HG03432 (cell line): ENCODE measurements at regions not wholly inside any gene's neighbourhood (a gene's known extent, or its start where the extent isn't known, plus 50 kb on each side); places are given as distances from the start of the nearest gene placed in this dataset.

Experiments used
- ATAC-seq: cut with Tn5 transposase; IDR thresholded peaks from one replicate; pipeline ENCODE4 v1.9.1; 2021; ENCODE audit warnings: mild to moderate bottlenecking, moderate library complexity; ENCODE audit not compliant: unreplicated experiment

DNA sequence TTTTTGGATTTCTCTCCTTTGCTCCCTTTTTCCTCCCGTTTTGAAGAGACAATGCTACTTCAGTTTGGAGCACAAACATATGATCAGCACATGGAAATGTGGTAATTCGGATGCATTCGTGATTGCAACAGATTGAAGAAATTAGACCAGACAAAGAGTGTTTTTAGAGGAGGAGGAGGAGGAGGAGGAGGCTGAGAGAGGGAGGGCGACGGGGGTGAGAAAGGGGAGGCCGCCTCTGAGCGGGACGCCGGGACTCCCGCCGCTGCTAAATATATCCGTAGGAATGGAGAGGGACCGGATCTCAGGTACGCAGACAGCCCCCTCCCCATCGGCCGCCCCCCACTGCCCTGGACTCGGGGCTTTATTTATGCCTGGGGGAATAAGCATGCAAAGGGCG lies 179.3 kb downstream of the SEC14L1 start:
- ATAC-seq, result no peak

DNA sequence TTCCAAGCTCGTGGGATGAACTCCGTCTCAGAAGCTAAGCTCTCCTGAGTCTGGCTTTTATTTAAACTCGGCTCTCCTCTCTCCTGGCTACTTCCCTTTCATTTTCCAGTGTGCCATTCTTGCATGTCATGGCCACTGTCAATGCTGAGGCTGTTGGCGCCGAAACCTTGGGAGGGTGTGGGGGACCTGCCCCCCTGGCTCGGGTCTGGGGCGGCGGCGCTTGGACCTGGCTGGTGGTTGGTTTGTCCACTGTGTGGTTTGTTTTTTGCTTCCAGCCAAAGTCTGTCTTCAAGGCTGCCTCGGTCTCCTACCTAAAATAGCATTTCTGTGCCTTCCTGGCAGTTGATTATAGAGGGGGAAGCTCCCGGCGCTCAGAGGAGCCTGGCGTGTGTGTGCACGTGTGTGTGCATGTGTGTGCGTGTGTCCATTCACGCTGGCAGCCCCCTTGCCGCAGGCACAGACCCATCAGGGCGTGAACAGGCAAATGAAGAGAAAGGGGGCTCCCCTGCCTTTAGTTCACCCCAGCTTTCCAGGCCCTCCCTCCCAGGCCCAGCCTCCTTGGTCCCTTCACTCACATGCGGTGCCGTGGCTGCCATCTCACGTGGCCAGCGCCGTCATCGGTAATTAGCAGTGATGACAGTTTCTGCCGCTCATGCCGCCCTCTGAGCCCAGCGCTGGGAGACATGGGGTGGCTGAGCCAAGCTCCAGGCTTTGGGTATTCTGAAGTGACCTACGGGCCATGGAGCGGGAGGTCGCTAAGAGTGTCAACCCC lies 179.9 kb downstream of the SEC14L1 start:
- ATAC-seq, result no peak

DNA sequence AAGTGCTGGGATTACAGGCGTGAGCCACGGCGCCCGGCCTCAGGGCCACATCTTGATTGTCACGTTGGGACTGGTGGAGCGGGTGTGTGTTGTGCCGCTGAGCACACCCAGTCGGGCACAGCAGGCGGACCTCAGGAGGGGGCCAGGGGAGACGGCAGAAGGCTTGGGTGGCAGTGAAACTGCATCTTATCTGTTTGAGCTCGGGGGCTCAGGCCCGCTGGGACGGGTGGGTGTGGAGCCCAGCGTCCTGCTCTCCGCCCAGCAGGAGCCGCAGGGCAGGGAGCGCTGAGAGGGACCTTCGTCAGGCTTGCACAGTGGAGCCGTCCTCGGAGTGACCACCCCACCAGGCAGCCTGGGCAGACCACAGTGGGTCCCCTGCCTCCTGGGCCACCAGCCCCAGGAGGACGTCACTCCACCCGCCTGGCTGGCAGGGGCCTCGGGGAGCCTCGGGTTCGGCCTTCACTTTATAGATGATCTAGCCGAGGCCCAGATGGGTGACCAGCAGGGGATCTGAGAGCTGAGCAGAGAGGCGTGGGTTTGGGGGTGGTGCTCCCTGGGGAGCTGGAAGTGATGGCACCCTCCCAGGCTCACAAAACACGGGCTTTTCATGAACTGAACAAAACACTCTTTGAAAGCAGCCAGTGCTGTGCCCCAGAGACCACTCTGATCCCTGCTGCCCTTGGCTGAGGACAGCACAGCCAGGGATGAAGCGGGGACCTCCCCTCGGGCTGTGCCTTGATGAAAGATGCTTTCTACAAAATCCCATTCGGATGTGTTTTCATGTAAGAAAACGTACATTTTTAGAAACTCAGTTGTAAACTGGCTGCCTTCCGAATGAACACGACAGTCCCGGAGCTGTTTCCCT lies 181.1 kb downstream of the SEC14L1 start:
- ATAC-seq, result no peak

DNA sequence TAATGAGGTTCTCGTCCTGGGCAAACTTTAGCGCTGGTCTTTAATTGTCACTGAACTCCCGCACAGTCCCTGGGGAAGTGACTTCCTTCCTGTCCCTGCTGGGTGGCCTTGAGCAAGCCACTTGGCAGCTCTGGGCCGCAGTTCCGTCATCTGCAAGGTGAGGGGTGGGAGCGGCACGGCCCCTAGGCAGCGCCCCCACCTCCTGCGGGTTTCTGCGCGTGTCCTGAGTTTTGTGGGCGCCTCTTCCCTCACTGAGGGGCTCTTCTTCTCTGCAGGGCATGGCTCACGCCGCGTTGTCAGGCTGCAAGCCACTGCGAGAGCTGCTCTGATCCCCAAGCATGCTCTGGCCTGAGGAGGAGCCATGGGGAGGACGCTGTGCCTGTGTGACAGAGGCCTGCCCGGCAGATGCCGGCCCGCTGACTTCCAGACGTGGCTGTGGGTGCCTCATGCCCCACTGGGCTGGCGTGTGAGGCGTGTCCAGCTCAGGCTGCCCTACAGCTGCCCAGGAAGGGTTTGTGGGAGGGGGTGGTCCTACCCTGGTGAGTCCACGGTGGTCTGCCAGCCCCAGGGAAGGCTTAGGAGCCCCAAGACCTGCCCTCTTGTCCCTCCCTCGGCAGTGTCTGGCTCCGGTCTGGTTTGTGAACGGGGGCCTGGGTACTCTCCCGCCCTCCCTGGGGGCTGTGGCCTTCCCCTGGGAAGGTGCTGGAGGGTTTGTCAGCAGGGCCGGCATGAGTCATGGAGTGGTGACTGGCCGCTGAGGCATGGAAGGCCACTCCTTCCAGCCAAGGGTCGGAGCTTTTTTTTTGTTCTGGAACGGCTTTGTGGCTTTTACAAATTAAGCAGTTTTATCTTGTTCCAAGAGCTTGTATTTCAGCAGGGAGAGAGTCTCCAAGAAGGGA lies 182.0 kb downstream of the SEC14L1 start:
- peak; percentile 29 for ATAC-seq

DNA sequence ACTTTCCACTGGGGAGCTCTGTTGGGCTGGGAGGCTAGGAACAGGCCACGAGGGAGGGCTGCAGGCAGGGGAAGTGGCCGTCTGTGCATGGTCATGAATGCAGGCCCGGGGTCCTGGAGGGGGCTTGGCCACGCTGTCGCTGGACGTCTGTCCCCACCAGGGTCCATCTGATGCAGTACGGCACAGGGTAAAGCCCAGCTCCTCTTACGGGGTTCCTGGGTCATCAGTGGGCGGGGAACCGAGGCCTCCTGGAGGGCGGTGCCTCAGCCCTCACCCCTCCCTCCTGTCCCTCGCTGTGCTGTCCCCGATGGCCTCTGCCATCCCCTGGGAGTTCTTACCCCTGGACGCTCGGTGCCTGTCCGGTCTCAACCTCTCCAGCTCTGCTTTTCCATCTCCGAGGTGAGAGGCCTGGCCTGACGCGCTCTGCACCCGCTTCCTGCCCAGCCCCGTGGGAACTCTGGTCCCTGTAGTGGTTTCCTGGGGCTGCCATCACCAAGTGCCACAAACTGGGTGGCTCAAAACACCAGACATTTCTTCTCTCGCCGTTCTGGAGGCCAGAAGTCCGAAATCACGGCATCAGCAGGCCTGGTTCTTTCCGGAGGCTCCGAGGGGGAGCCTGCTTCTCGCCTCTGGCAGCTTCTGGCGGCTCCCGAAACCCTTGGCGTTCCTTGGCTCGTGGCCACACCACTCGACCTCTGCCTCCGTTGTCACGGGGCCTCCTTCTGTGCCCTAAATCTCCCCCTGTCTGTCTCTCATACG lies 182.8 kb downstream of the SEC14L1 start:
- no peak for ATAC-seq

DNA sequence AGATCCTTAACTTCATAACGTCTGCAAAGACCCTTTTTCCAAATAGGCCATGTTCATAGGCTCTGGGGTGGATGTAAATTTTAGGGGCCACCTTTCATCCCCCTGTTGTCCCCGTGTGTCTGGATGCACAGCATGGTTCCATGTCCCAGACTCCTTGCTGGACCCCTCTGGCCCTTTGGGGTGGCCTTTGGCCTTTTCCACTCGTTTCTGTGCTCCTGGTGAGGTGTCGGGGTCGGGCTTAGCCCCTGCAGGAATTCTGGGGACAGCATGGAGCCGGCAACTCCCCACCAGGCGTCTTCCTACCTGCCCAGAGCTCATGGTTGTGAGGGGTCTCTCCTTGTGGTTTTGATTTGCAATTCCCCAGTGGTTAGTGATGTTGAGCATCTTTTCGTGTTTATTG lies 183.5 kb downstream of the SEC14L1 start:
- no peak for ATAC-seq

DNA sequence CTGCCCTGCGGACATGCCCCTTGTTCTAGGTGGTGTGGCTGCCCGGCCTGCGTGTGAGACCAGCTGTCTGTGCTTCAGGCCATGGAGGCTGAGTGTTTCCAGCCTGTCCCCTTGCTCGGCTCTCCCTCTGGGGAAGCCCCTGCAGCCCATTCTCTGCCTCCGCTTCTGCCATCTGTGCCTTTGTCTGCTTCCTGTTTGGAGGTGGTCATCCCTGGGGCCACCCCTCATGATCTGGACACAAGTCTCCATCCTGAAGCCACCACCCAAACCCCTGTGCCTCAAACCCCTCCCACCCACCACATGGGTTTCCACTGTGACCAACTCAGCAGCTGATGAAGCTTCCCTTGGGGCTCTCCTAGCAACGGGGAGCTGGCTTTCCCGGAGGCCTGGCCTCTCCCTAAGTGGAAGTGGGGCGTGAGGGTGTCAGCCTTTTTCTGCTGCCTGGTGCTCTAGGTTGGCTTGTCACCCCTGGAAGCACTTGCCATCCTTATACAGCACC lies 184.9 kb downstream of the SEC14L1 start:
- ATAC-seq, result peak; percentile 18

DNA sequence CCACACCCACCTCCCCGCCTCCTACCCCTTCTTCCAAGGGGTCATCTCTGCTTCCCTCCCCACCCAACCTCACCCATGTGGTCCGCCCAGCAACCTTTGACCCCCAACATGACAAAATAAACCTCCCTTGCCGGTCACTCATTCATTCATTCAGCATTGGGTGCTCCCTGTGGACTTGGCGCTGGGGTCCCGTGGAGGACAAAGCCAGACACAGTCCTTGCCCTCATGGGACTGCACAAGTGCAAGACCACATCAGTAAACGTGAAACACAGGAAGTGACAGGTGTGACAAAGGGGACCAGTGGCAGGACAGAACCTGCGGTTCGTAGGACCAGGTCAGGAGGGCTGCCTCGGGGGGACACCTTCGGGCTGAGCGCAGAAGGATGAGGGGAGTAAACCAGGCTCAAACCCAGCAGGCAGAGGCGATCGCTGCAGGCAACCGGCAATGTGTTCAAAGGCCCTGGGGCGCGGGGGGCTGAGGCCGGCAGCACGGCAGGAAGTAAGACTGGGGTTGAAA lies 185.4 kb downstream of the SEC14L1 start:
- no peak for ATAC-seq

DNA sequence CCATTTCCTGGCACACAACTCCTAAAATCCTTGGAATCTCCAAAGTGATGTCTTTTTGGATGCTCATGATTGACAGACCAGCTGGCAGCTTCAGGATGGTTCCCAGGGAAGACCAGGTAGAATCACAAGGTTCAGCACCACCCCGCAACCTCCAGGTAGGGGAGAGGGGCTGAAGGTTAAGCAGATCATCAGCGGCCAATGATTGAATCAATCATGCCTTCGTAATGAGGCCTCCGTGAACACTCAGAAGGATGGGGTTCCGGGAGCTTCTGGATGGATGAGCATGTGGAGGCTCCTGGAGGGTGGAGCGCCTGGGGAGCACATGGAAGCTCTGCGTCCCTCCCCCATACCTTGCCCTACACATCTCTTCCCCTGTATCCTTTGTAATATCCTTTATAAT lies 185.9 kb downstream of the SEC14L1 start:
- ATAC-seq, result no peak

DNA sequence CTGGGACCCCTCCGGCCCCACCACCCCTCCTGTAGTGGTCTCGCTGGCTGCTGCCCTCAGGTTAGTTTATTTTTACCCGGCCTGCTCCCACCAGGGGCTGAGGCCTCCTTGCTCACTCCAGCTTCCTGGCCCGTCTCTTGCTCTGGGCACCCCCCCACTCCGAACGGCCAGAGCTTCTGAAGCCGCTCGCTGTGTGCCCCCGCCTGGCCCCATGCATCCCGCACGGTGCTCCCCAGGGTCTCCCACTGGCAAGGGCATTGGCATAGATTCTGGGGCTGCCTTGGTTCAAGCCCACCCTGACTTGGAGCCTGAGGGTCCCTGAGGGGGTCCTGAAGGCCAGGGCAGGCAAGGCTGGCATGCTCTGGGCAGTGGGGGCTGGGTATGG lies 186.4 kb downstream of the SEC14L1 start:
- ATAC-seq, result no peak

DNA sequence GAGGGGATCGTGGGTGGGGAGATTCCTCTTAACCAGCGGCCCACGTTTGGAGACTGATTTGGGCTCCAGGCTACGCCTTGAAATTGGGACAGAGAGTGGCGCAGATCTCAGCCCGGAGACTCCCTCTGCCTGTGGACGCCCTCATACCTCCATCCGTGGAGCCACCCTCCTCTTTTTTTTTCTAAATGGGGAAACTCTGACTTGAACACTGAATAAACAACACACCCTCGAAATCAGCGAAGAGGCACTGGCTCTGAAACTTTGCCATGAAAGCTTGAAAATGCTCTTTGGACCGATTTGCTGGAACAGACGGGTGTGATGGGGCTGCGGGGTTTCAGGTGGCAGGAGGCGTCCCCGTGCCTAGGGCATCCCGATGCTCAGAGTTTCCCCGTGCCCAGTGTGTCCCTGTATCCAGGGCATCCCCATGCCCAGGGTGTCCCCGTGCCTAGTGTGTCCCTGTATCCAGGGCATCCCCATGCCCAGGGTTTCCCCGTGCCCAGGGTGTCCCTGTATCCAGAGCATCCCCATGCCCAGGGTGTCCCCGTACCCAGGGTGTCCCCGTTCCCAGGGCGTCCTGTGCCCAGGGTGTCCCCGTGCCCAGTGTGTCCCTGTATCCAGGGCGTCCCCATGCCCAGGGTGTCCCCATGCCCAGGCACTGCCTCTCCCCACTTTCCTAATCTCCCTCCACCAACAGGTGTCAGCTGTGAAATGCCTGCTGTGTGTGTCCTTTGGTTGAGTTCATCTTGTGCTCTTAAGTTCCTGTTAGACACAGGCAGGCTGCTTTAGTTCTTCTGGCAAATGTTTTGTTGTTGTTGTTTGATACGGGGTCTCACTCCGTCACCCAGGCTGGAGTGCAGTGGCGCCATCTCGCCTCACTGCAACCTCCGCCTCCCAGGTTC lies 187.0 kb downstream of the SEC14L1 start:
- ATAC-seq, result no peak

DNA sequence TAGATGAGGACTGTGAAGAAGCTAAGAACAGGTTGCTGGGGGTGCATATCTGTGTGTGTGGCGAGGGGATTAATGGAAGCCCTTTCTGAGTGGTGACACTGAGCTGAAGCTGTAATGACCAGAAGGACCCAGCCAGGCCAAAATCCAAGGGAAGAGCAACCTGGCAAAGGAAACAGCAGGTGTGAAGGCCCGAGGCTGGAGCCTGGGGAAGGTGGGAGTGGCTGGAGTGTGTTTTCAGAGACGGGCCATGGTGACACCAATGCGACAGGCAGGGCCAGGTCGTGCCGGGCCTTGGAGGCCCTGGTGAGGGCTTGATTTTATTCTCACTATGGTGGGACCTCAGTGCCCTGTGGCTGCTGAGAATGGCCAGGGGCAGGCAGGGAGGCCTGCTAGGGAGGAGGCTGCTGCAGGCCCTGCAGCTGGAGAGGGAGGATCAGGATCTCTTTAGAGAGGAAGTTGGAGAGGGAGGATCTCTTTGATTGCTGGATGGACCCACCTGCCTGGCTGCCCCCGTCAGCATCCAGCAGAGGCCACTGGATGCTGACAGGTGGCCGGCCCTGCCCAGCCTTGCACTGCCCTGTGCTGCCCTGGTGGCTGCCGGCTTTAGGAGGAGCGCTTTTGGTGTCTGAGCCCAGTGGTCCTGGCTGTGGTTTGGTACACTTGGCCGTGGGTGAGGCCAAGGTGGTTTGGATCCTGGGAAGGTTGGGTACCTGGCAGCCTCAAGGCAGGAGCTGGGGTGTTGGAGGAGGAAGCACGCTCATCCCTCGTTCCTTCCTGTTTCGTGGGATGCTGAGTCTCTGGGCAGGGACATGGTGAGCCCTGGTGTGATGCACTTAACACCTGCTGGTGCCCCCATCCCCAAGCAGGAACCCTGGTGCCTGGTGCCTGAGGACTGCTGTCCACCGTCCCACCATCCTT lies 188.3 kb downstream of the SEC14L1 start:
- ATAC-seq, result no peak

DNA sequence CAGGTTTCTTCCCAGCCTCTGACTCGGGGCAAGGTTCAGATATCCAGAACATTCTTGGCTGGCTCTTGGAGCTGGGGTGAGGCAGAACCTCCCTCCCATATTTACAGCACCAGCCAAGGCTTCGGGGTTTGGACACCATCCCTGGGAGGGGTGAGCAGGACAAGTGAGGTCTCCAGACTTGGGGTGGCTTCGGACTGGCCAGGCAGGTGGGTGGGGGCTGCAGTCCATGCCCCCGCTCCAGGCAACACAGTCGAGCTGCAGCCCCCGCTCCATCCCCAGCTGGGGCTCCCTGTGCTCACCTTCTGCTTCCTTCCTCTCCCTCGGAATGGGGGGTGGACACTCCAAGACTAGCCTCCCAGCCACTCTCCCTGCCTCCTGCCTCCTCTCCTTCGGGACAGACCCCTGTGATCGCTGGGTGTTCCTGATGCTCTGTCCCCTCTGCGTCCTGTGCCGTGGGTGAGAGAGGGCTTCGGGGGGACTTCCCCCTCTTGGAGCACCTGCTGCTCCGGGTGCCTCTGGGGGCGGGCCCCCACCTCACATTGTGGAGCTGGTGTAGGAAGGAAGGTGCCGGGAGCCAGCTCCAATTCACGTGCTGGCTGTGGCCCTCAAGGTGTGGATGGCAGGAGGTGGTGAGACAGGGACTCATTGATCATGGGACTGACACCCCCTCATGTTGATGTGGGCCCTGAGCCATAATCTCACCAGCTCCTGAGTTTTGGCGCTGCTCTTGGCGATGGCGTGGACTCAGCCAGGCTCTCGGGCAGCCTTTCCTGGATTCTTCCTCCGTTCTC lies 189.2 kb downstream of the SEC14L1 start:
- no peak for ATAC-seq

DNA sequence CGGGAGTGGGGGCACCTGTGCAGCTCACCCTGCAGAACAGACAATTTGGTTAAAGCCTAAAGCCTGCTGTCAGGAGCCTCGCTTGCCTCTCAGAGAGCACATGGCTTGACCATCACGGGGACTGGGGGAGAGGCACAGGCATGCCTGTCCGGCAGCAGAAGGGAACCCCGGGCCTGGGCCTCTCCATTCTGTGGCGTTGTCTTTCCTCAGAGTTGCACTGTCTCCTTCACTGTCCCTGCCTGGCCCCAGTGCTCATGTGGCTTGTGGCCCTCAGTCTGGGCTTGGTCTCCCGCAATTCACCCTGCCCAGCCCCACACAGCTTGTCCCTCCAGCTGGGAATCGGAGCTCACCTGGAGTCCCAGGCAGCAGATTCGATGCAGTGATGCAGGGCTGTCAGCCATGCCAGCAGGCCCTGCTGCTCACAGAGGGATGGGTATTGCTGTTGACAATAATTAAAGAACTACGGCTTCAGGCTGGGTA lies 189.9 kb downstream of the SEC14L1 start:
- ATAC-seq, result no peak

DNA sequence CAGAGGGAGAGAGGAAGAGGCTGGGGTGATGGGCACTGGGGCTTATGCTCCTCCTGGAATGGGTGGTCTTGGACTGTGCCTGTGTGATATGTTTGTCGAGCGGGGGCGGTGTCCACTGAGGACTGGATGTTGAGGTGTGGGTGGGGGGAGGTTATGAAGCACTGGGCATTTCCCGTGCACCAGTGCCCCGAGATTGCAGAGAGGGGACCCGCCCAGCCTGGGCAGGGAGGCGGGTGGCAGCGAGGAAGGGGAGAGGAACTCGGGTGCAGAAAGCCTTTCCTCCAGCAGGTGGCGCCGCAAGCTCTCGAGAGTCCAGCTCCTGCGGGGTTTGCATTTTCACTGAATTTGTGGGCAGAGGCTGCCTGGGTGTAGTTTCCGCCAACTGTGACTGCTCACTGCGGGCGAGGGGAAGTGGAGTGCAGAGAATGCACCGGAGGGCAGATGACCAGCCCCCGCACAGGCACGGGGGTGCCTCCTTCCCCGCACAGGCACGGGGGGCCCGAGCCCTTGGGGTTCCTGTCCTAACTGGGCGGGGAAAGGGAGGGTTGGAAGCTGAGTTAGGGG lies 190.6 kb downstream of the SEC14L1 start:
- peak; percentile 73 for ATAC-seq

DNA sequence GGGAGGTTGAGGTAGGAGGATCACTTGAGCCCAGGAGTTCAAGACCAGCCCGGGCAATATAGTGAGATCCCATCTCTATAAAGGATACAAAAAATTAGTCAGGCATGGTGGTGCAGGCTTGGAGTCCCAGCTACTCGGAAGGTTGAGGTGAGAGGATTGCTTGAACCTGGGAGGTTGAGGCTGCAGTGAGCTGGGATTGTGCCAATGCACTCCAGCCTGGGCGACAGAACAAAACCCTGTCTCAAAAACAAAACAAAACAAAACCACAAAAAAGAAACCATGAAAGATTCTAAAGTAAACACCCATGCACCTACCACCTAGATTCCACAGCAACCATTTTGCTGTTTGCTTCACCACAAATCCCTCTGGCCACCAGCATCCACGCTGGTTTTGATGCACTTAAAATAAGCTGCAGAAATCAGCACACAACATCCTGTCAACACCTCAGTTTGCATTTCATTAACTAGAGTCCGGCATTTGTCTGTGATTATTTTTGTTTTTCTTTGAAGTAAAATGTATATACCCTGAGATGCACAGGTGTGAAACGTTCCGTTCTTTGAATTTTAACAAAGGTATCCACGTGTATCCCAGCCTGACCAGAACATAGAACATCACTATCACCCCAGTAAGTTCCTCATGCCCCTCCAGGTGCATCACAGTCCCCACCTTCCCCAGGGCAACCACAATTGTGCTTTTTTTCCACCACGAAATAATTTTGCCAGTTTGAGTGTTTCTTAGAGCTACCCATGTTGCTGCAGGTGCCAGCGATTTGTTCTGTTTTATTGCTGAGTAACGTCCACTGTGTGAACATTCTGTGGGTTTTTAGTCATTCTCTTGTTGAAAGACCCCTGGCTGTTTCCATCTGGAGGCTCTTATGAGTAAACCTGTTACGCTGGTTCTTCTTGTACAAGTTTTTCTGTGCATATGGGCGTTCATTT lies 191.5 kb downstream of the SEC14L1 start:
- no peak for ATAC-seq
